H1 (cell line): ENCODE measurements at regions not wholly inside any gene's neighbourhood (a gene's known extent, or its start where the extent isn't known, plus 50 kb on each side); places are given as distances from the start of the nearest gene placed in this dataset.

Experiments used
- CTCF ChIP-seq, 3 experiments: IDR thresholded peaks; 1 replicate in 2 of 3; 2 replicates in 1 of 3; pipeline versions ENCODE4 v1.5.1 to v1.6.1; 2011; ENCODE audit warnings: low read length in 3 of 3, mild to moderate bottlenecking in 3 of 3, inconsistent platforms in 2 of 3, low read depth in 1 of 3, moderate library complexity in 1 of 3; ENCODE audit not compliant: insufficient read depth in 1 of 3; ENCODE audit errors: control extremely low read depth in 1 of 3

- TF ChIP-seq CTCF (IDR thresholded peaks at IDR 0.05; ENCODE audit: control extremely low read depth in 1 of 3, insufficient read depth in 1 of 3, low read depth in 1 of 3, low read length in 3 of 3), result no peak
- TF ChIP-seq, all 59 proteins: peak for 0
These were observed 205.3 kb upstream of the CCDC150 start (continued) for GRCh38 chr2:196434217-196434616.
